ENCODE measurements at regions not wholly inside any gene's neighbourhood (a gene's known extent, or its start where the extent isn't known, plus 50 kb on each side); places are given as distances from the start of the nearest gene placed in this dataset.
A peak's percentile ranks its signal among the peaks of the same experiment; 100 is the strongest.
"Not testable (repeated sequence)": the region's sequence is repeated elsewhere in the genome, so short reads cannot be mapped to it uniquely, and the experiment has no call there.

DNA sequence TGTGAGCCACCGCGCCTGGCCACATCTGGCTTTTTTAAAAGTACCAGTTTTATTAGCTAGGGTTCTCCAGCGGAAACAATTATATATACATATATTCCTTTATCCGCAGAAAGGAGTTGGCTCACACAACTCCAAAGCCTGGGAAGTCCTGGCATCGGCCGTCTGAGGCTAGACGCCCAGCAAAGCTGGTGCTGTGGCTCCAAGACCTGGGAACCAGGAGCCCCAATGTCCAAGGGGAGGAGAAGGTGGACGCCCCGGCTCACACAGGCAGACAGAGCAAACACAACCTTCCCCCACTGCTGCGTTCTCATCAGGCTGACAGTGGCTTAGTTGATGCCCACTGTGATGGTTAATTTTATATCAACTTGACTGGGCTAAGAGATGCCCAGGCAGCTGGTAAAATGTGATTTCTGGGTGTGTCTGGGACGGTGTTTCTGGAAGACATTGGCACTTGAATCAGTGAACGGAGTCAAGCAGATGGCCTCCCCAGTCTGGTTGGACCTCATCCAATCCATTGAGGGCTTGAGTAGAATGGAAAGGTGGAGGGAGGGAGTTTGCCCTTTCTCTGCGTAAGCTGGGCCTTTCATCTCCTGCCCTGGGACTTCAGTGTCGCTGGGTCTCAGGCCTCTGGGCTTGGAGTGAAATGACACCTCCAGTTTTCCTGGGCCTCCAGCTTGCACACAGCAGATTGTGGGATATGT, 904.4 kb downstream of the BRD1 start:
- TF ChIP-seq EZH2 (IDR thresholded peaks at IDR 0.05) (no peak), POLR2AphosphoS5 (IDR thresholded peaks at IDR 0.05; ENCODE audit: borderline replicate concordance, low read depth, low read length) (no peak), FOXP2 (optimal IDR thresholded peaks at IDR 0.05; ENCODE audit: control extremely low read depth, extremely low read length, insufficient read depth) (no peak)
- Histone ChIP-seq H3K9ac (ENCODE audit: insufficient read length) (no peak overlapping the region), H3K36me3 (ENCODE audit: insufficient read depth, low read length) (no peaks in the 10 kb centered on the region), H3K4me3 (no peak overlapping the region), H3K9me3 (ENCODE audit: low read depth, low read length) (no peaks in the 10 kb centered on the region), H3K27ac (no peak overlapping the region)
- no peak for DNase-seq (ENCODE audit: low read depth, low spot score)

DNA sequence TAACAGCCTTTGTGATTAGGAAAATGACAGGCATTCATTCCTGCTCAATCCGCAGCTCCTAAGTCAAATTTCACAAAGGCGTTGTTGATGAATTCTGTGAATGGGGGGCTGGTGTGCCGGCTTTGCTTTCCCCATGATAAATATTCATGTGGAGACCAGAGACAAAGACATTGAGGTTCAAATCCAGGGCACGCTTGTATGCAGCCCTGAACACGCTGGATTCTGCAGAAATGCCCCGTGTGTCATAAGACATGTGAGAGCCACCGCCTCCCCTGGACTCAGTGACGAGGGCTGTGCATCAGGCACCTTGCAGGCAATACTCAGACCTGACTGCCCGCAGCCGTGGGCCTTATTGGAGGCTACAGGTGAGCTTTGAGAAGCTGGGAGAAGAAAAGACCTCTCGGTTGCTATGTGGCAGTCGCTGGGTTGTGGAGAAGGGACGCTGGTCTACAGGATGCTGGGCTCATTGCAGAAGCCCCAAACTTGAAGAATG, 906.2 kb downstream of the BRD1 start:
- H3K4me3 ChIP-seq = no peak overlapping the region
- no peaks in the 10 kb centered on the region for H3K9me3 ChIP-seq (ENCODE audit: low read depth, low read length)
- no peak overlapping the region for H3K9ac ChIP-seq (ENCODE audit: insufficient read length)
- TF ChIP-seq POLR2AphosphoS5 (IDR thresholded peaks at IDR 0.05; ENCODE audit: borderline replicate concordance, low read depth, low read length) = no peak
- no peak for TF ChIP-seq FOXP2 (optimal IDR thresholded peaks at IDR 0.05; ENCODE audit: control extremely low read depth, extremely low read length, insufficient read depth)
- TF ChIP-seq EZH2 (IDR thresholded peaks at IDR 0.05) = no peak
- H3K36me3 ChIP-seq (ENCODE audit: insufficient read depth, low read length) = no peaks in the 10 kb centered on the region
- no peak overlapping the region for H3K27ac ChIP-seq
- DNase-seq (ENCODE audit: low read depth, low spot score) = no peak

DNA sequence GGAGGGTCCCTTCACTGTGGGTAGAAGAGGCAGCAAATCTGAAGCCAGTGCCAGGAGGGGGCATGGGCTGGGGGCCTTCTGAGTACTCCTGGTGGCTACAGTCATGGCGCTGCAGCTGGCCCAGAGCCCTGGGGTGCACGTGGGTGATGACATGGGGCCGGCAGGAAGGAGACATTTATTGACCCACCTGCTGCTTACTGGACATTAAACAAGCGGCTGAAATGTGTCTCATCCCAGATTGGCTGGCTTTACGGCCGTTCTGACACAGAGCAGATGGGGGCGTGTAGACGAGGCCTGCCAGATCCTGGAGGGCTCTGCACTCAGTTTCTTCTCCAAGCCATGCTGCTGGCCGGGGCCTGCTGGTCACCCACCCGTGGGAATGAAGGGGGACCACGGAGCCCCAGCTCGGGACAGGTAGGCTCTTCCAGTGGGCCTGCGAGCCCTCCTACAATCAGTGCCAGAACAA, 906.9 kb downstream of the BRD1 start:
- H3K4me3 ChIP-seq = no peak overlapping the region
- TF ChIP-seq EZH2 (IDR thresholded peaks at IDR 0.05) (no peak), FOXP2 (optimal IDR thresholded peaks at IDR 0.05; ENCODE audit: control extremely low read depth, extremely low read length, insufficient read depth) (no peak), POLR2AphosphoS5 (IDR thresholded peaks at IDR 0.05; ENCODE audit: borderline replicate concordance, low read depth, low read length) (no peak)
- H3K9ac ChIP-seq (ENCODE audit: insufficient read length) = no peak overlapping the region
- no peak overlapping the region for H3K27ac ChIP-seq
- H3K9me3 ChIP-seq (ENCODE audit: low read depth, low read length) = no peaks in the 10 kb centered on the region
- H3K36me3 ChIP-seq (ENCODE audit: insufficient read depth, low read length) = no peaks in the 10 kb centered on the region
- DNase-seq (ENCODE audit: low read depth, low spot score) = no peak

DNA sequence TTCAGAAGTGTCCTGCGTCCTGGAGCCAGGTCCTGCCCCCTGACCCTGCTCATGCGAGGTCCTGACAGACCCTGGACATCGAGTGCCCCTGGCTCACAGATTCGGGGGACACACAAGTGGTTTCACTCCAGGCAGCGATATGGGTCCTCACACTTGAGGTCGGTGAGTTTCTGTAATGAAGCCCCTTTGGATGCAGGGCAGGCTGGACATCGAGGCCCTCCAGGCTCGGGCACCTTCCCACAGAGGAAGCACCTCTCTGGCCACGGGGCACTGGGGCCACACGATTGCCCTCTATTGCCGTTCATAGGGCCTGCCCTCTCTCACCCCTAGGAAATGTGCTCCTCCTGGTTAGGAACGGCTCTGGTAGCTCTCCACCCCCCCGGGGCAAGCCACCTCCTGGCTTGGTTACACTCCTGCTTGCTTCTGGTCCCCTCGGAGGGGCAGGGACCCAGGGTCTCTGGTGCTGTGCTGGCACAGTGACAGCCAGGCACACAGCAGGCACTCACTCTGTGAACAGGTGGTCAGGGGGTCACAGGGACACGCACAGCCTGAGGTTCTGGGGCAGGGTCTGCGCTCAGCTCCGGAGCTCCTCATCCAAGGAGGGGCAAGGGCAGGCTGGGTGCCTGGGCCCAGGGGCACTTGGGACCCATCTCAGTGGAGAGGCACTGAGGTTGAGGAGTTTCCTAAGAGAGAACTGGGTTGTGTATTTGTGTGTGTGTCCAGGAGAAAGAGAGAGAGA, 907.7 kb downstream of the BRD1 start:
- Histone ChIP-seq H3K9me3 (ENCODE audit: low read depth, low read length) (no peaks in the 10 kb centered on the region), H3K9ac (ENCODE audit: insufficient read length) (no peak overlapping the region), H3K36me3 (ENCODE audit: insufficient read depth, low read length) (no peaks in the 10 kb centered on the region), H3K27ac (no peak overlapping the region), H3K4me3 (no peak overlapping the region)
- TF ChIP-seq FOXP2 (optimal IDR thresholded peaks at IDR 0.05; ENCODE audit: control extremely low read depth, extremely low read length, insufficient read depth) = no peak
- no peak for TF ChIP-seq EZH2 (IDR thresholded peaks at IDR 0.05)
- TF ChIP-seq POLR2AphosphoS5 (IDR thresholded peaks at IDR 0.05; ENCODE audit: borderline replicate concordance, low read depth, low read length) = no peak
- DNase-seq (ENCODE audit: low read depth, low spot score) = no peak

DNA sequence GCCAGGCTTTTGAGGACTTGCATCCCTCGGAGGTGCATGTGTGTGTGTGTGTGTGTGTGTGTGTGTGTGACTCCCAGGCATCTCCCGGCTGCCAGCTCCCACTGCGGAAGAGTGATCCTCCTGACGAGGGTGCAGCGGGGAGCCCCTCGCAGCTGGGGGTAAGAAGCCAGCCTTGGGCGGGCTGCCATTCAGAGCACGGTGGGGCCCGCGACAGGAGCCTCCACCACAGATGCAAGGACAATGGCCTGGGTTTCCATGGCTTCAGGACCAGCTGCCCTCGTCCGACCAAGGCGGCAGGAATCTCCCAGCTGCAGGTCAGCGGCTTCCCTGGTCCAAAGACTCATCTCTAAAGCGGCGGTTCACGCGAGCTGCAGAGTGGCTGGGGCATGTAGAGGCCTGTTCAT, 908.5 kb downstream of the BRD1 start:
- Histone ChIP-seq H3K9ac (ENCODE audit: insufficient read length) (no peak overlapping the region), H3K36me3 (ENCODE audit: insufficient read depth, low read length) (no peaks in the 10 kb centered on the region), H3K9me3 (ENCODE audit: low read depth, low read length) (no peaks in the 10 kb centered on the region), H3K27ac (no peak overlapping the region), H3K4me3 (no peak overlapping the region)
- DNase-seq (ENCODE audit: low read depth, low spot score) = no peak
- TF ChIP-seq POLR2AphosphoS5 (IDR thresholded peaks at IDR 0.05; ENCODE audit: borderline replicate concordance, low read depth, low read length) (no peak), FOXP2 (optimal IDR thresholded peaks at IDR 0.05; ENCODE audit: control extremely low read depth, extremely low read length, insufficient read depth) (no peak), EZH2 (IDR thresholded peaks at IDR 0.05) (no peak)

DNA sequence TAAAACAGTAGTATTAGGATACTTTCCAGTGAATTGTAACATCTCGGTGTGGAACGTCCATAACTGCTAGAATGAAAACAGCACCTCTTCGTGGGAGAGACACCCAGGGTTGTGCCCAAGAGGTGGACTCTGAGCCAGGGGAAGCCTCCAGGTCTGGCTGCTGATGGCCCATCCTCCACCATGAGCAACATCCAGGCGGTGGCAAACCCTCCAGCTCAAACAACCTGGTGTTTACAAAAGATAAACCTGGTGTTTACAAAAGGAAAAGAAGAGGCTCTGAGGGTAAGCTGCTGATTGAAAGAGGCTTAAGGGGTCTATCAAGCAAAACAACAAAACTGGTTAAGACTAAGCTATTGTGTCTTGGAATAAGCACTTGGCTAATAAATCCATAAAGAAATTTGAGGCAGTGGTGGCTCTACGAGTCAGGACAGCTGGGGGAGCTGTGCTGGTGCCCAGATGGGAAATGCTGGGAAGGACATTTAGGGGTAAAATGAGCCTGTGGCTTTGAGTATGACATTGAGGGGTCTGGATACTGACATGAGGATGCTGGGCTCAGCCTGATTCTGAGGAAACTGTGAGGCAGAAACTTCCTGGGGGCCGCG, 909.0 kb downstream of the BRD1 start:
- no peak for DNase-seq (ENCODE audit: low read depth, low spot score)

DNA sequence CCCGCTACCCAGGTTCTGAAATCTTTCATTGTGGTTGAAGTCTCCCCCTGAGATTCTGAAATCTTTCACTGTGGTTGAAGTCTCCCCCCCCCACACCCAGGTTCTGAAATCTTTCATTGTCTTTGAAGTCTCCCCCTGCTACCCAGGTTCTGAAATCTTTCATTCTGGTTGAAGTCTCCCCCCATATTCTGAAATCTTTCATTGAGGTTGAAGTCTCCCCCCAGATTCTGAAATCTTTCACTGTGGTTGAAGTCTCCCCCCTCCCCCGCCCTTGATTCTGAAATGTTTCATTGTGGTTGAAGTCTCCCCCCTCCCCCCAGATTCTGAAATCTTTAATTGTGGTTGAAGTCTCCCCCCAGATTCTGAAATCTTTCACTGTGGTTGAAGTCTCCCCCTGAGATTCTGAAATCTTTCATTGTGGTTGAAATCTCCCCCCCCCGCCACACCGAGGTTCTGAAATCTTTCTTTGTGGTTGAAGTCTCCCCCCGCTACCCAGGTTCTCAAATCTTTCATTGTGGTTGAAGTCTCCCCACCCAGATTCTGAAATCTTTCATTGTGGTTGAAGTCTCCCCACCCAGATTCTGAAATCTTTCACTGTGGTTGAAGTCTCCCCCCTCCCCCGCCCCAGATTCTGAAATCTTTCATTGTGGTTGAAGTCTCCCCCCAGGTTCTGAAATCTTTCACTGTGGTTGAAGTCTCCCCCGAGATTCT, 915.2 kb downstream of the BRD1 start:
- H3K36me3 ChIP-seq (ENCODE audit: insufficient read depth, low read length); DNase-seq (ENCODE audit: low read depth, low spot score); H3K9me3 ChIP-seq (ENCODE audit: low read depth, low read length): not testable (repeated sequence)
- Histone ChIP-seq H3K4me3 (peak overlapping the region; percentile 26; the same call in 1 of the 2 replicates), H3K27ac (peak overlapping the region; percentile 70), H3K9ac (ENCODE audit: insufficient read length) (peak overlapping the region; percentile 28)

More for the DNA sequence above, 909.0 kb downstream of the BRD1 start:
- H3K9me3 ChIP-seq (ENCODE audit: low read depth, low read length) = no peaks in the 10 kb centered on the region
- no peak overlapping the region for H3K9ac ChIP-seq (ENCODE audit: insufficient read length)
- H3K4me3 ChIP-seq = no peak overlapping the region
- H3K36me3 ChIP-seq (ENCODE audit: insufficient read depth, low read length) = no peaks in the 10 kb centered on the region
- H3K27ac ChIP-seq = no peak overlapping the region
- TF ChIP-seq FOXP2 (optimal IDR thresholded peaks at IDR 0.05; ENCODE audit: control extremely low read depth, extremely low read length, insufficient read depth) (no peak), EZH2 (IDR thresholded peaks at IDR 0.05) (no peak), POLR2AphosphoS5 (IDR thresholded peaks at IDR 0.05; ENCODE audit: borderline replicate concordance, low read depth, low read length) (no peak)

DNA sequence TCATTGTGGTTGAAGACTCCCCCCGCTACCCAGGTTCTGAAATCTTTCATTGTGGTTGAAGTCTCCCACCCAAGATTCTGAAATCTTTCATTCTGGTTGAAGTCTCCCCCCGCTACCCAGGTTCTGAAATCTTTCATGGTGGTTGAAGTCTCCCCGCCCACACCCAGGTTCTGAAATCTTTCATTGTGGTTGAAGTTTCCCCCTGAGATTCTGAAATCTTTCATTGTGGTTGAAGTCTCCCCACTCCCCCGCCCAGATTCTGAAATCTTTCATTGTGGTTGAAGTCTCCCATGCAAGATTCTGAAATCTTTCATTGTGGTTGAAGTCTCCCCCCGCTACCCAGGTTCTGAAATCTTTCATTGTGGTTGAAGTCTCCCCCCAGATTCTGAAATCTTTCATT, 916.0 kb downstream of the BRD1 start:
- not testable (repeated sequence) for H3K4me3 ChIP-seq

DNA sequence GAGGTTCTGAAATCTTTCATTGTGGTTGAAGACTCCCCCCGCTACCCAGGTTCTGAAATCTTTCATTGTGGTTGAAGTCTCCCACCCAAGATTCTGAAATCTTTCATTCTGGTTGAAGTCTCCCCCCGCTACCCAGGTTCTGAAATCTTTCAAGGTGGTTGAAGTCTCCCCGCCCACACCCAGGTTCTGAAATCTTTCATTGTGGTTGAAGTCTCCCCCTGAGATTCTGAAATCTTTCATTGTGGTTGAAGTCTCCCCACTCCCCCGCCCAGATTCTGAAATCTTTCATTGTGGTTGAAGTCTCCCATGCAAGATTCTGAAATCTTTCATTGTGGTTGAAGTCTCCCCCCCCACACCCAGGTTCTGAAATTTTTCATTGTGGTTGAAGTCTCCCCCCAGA, 916.6 kb downstream of the BRD1 start:
- not testable (repeated sequence) for H3K9ac ChIP-seq (ENCODE audit: insufficient read length); H3K27ac ChIP-seq; H3K36me3 ChIP-seq (ENCODE audit: insufficient read depth, low read length); H3K9me3 ChIP-seq (ENCODE audit: low read depth, low read length); H3K4me3 ChIP-seq; DNase-seq (ENCODE audit: low read depth, low spot score)

More for the DNA sequence above, 916.0 kb downstream of the BRD1 start:
- DNase-seq (ENCODE audit: low read depth, low spot score); H3K27ac ChIP-seq; H3K9me3 ChIP-seq (ENCODE audit: low read depth, low read length); H3K36me3 ChIP-seq (ENCODE audit: insufficient read depth, low read length); H3K9ac ChIP-seq (ENCODE audit: insufficient read length): not testable (repeated sequence)
